WTC11 (cell line): ENCODE measurements at regions not wholly inside any gene's neighbourhood (a gene's known extent, or its start where the extent isn't known, plus 50 kb on each side); places are given as distances from the start of the nearest gene placed in this dataset.

Experiments used
- ATAC-seq: fragments of 200-7000 bp; cut with Tn5 transposase; 2 replicates; pipeline ENCODE4 v1.10.0; 2021; ENCODE audit warnings: mild to moderate bottlenecking, moderate library complexity
- CTCF ChIA-PET: fragments of 300-600 bp; sonication (Branson Sonifier 250); formaldehyde crosslinking; loops from one replicate; lab custom pipeline; 2021; ENCODE audit warnings: antibody characterized with exemption; lab: Charles Lee
- POLR2A ChIA-PET: fragments of 350-600 bp; sonication (Branson Sonifier 250); formaldehyde crosslinking; loops from one replicate; lab custom pipeline; 2021; ENCODE audit warnings: antibody characterized with exemption; lab: Charles Lee
- DNase-seq: peaks from one replicate; pipeline ENCODE4 v3.0.0; 2021; ENCODE audit warnings: low spot score
- H3K27ac Mint-ChIP-seq: 2 replicates; pipeline ENCODE4 v1.8.0; 2021; ENCODE audit warnings: mixed read lengths
- H3K27me3 Mint-ChIP-seq: 2 replicates; pipeline ENCODE4 v1.8.0; 2021; ENCODE audit warnings: low read depth, mild to moderate bottlenecking, moderate library complexity, mixed read lengths
- H3K36me3 Mint-ChIP-seq: 2 replicates; pipeline ENCODE4 v1.8.0; 2021; ENCODE audit warnings: mixed read lengths
- H3K4me1 Mint-ChIP-seq: 2 replicates; pipeline ENCODE4 v1.8.0; 2022; ENCODE audit warnings: mixed read lengths
- H3K4me3 Mint-ChIP-seq: 2 replicates; pipeline ENCODE4 v1.8.0; 2021; ENCODE audit warnings: mild to moderate bottlenecking, moderate library complexity, mixed read lengths
- H3K9me3 Mint-ChIP-seq: 2 replicates; pipeline ENCODE4 v1.8.0; 2021; ENCODE audit warnings: mixed read lengths
- CREM ChIP-seq: sonication (generic); formaldehyde crosslinking; IDR thresholded peaks from 2 replicates; pipeline ENCODE4 v1.8.1; 2022; ENCODE audit warnings: mild to moderate bottlenecking, missing genetic modification reagents, moderate library complexity
- ELF4 ChIP-seq: sonication (generic); formaldehyde crosslinking; IDR thresholded peaks from 2 replicates; pipeline ENCODE4 v1.8.1; 2022; ENCODE audit warnings: low read depth, mild to moderate bottlenecking, moderate library complexity, missing genetic modification reagents
- HMGA2 ChIP-seq: fragments of 250-450 bp; sonication (Bioruptor Pico); IDR thresholded peaks from 2 replicates; pipeline ENCODE4 v1.4.0; 2021; ENCODE audit warnings: mild to moderate bottlenecking, moderate library complexity
- HMGXB4 ChIP-seq: sonication (generic); formaldehyde crosslinking; IDR thresholded peaks from 2 replicates; pipeline ENCODE4 v1.8.1; 2023; ENCODE audit warnings: mild to moderate bottlenecking, moderate library complexity, missing genetic modification reagents
- JAZF1 ChIP-seq: fragments of 250-450 bp; sonication (Bioruptor Pico); IDR thresholded peaks from 2 replicates; pipeline ENCODE4 v1.9.0; 2021; ENCODE audit warnings: moderate library complexity, mild to moderate bottlenecking, inconsistent platforms
- MYBL2 ChIP-seq: sonication (generic); formaldehyde crosslinking; IDR thresholded peaks from 2 replicates; pipeline ENCODE4 v1.8.1; 2023; ENCODE audit warnings: mild to moderate bottlenecking, moderate library complexity, missing genetic modification reagents
- NFATC4 ChIP-seq: fragments of 250-450 bp; sonication (Bioruptor Pico); IDR thresholded peaks from 2 replicates; pipeline ENCODE4 v1.9.0; 2021; ENCODE audit warnings: mild to moderate bottlenecking
- NR2C2 ChIP-seq: sonication (generic); formaldehyde crosslinking; IDR thresholded peaks from 2 replicates; pipeline ENCODE4 v1.8.0; 2022; ENCODE audit warnings: mild to moderate bottlenecking, missing genetic modification reagents
- PREB ChIP-seq: sonication (generic); formaldehyde crosslinking; IDR thresholded peaks from 2 replicates; pipeline ENCODE4 v1.8.1; 2022; ENCODE audit warnings: mild to moderate bottlenecking, missing genetic modification reagents, moderate library complexity, borderline replicate concordance
- SMAD4 ChIP-seq: sonication (generic); formaldehyde crosslinking; IDR thresholded peaks from 2 replicates; pipeline ENCODE4 v1.8.0; 2022; ENCODE audit warnings: mild to moderate bottlenecking, missing genetic modification reagents
- SOX15 ChIP-seq: fragments of 250-450 bp; sonication (Bioruptor Pico); IDR thresholded peaks from 2 replicates; pipeline ENCODE4 v1.9.0; 2021; ENCODE audit warnings: mild to moderate bottlenecking
- TP53 ChIP-seq: sonication (generic); formaldehyde crosslinking; IDR thresholded peaks from 2 replicates; pipeline ENCODE4 v1.8.1; 2023; ENCODE audit warnings: mild to moderate bottlenecking, missing genetic modification reagents
- TF ChIP-seq, protein P1 (sequence below): fragments of 250-450 bp; sonication (Bioruptor Pico); IDR thresholded peaks from 2 replicates; pipeline ENCODE4 v1.9.0; 2021; ENCODE audit warnings: mild to moderate bottlenecking, borderline replicate concordance
- TF ChIP-seq, protein P2 (sequence below): sonication (generic); formaldehyde crosslinking; conservative IDR thresholded peaks from 2 replicates; pipeline ENCODE4 v1.8.1; 2023; ENCODE audit warnings: mild to moderate bottlenecking, low read depth, missing genetic modification reagents, moderate library complexity
- TF ChIP-seq, protein P3 (sequence below): sonication (generic); formaldehyde crosslinking; IDR thresholded peaks from 2 replicates; pipeline ENCODE4 v1.8.0; 2022; ENCODE audit warnings: mild to moderate bottlenecking, missing genetic modification reagents
- TF ChIP-seq, protein P4 (sequence below): sonication (generic); formaldehyde crosslinking; IDR thresholded peaks from 2 replicates; pipeline ENCODE4 v1.8.1; 2022; ENCODE audit warnings: mild to moderate bottlenecking, moderate library complexity, missing genetic modification reagents

GRCh38 chr3:43965656-43966055, 274.9 kb downstream of the ABHD5 start:
- Mint-ChIP-seq H3K27me3 (no peaks in the 10 kb centered on the region; the same call in 1 of the 2 replicates), H3K9me3 (no peaks in the 10 kb centered on the region), H3K4me3 (no peak overlapping the region), H3K27ac (no peak overlapping the region), H3K36me3 (no peaks in the 10 kb centered on the region), H3K4me1 (peaks cover 49% of the 10 kb centered on the region)
- no peak for TF ChIP-seq SMAD4 (CRISPR knock-in tag)
- ChIA-PET POLR2A (no interaction called here), CTCF (no interaction called here)
- DNase-seq (no peak), ATAC-seq (no peak)

DNA sequence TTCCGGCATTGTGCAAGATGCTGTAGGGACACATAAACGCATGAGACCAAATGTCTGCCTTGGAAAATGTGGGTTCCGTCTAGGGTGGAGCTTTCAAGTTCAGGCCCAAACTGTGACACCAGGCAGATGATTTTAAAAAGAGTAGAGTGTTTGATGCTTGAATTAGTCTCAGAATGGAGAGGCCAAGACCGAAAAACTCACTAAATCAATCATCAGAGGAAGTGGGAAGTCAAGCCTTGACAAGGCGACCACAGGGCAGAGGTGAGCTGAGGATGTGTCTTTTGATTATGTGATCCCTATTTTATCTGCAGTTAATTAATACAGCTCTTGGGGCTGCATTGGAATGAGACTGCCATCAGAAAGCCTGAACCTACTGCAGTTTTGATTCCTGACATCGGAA, 275.4 kb downstream of the ABHD5 start:
- H3K27me3 Mint-ChIP-seq, result no peaks in the 10 kb centered on the region; the same call in 1 of the 2 replicates
- ChIA-PET POLR2A (no interaction called here), CTCF (no interaction called here)
- H3K4me3 Mint-ChIP-seq, result no peak overlapping the region
- ATAC-seq (no peak), DNase-seq (no peak)
- TF ChIP-seq JAZF1 (no peak), NFATC4 (no peak), CREM (no peak), HMGA2 (no peak), PREB (CRISPR knock-in tag) (no peak), MYBL2 (no peak), SOX15 (CRISPR knock-in tag) (no peak), HMGXB4 (CRISPR knock-in tag) (no peak), ELF4 (no peak), TP53 (no peak), NR2C2 (CRISPR knock-in tag) (no peak)
- TF ChIP-seq, protein P1, sequence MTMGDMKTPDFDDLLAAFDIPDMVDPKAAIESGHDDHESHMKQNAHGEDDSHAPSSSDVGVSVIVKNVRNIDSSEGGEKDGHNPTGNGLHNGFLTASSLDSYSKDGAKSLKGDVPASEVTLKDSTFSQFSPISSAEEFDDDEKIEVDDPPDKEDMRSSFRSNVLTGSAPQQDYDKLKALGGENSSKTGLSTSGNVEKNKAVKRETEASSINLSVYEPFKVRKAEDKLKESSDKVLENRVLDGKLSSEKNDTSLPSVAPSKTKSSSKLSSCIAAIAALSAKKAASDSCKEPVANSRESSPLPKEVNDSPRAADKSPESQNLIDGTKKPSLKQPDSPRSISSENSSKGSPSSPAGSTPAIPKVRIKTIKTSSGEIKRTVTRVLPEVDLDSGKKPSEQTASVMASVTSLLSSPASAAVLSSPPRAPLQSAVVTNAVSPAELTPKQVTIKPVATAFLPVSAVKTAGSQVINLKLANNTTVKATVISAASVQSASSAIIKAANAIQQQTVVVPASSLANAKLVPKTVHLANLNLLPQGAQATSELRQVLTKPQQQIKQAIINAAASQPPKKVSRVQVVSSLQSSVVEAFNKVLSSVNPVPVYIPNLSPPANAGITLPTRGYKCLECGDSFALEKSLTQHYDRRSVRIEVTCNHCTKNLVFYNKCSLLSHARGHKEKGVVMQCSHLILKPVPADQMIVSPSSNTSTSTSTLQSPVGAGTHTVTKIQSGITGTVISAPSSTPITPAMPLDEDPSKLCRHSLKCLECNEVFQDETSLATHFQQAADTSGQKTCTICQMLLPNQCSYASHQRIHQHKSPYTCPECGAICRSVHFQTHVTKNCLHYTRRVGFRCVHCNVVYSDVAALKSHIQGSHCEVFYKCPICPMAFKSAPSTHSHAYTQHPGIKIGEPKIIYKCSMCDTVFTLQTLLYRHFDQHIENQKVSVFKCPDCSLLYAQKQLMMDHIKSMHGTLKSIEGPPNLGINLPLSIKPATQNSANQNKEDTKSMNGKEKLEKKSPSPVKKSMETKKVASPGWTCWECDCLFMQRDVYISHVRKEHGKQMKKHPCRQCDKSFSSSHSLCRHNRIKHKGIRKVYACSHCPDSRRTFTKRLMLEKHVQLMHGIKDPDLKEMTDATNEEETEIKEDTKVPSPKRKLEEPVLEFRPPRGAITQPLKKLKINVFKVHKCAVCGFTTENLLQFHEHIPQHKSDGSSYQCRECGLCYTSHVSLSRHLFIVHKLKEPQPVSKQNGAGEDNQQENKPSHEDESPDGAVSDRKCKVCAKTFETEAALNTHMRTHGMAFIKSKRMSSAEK (CRISPR knock-in tag), result no peak
- TF ChIP-seq, protein P2, sequence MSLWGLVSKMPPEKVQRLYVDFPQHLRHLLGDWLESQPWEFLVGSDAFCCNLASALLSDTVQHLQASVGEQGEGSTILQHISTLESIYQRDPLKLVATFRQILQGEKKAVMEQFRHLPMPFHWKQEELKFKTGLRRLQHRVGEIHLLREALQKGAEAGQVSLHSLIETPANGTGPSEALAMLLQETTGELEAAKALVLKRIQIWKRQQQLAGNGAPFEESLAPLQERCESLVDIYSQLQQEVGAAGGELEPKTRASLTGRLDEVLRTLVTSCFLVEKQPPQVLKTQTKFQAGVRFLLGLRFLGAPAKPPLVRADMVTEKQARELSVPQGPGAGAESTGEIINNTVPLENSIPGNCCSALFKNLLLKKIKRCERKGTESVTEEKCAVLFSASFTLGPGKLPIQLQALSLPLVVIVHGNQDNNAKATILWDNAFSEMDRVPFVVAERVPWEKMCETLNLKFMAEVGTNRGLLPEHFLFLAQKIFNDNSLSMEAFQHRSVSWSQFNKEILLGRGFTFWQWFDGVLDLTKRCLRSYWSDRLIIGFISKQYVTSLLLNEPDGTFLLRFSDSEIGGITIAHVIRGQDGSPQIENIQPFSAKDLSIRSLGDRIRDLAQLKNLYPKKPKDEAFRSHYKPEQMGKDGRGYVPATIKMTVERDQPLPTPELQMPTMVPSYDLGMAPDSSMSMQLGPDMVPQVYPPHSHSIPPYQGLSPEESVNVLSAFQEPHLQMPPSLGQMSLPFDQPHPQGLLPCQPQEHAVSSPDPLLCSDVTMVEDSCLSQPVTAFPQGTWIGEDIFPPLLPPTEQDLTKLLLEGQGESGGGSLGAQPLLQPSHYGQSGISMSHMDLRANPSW (CRISPR knock-in tag), result no peak
- TF ChIP-seq, protein P3, sequence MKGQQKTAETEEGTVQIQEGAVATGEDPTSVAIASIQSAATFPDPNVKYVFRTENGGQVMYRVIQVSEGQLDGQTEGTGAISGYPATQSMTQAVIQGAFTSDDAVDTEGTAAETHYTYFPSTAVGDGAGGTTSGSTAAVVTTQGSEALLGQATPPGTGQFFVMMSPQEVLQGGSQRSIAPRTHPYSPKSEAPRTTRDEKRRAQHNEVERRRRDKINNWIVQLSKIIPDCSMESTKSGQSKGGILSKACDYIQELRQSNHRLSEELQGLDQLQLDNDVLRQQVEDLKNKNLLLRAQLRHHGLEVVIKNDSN (CRISPR knock-in tag), result no peak
- TF ChIP-seq, protein P4, sequence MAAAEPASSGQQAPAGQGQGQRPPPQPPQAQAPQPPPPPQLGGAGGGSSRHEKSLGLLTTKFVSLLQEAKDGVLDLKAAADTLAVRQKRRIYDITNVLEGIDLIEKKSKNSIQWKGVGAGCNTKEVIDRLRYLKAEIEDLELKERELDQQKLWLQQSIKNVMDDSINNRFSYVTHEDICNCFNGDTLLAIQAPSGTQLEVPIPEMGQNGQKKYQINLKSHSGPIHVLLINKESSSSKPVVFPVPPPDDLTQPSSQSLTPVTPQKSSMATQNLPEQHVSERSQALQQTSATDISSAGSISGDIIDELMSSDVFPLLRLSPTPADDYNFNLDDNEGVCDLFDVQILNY, result no peak
- H3K36me3 Mint-ChIP-seq, result no peaks in the 10 kb centered on the region
- no peaks in the 10 kb centered on the region for H3K9me3 Mint-ChIP-seq
- no peak overlapping the region for H3K27ac Mint-ChIP-seq
- peaks cover 54% of the 10 kb centered on the region for H3K4me1 Mint-ChIP-seq
